ENCODE measurements at regions not wholly inside any gene's neighbourhood (a gene's known extent, or its start where the extent isn't known, plus 50 kb on each side); places are given as distances from the start of the nearest gene placed in this dataset.

DNA sequence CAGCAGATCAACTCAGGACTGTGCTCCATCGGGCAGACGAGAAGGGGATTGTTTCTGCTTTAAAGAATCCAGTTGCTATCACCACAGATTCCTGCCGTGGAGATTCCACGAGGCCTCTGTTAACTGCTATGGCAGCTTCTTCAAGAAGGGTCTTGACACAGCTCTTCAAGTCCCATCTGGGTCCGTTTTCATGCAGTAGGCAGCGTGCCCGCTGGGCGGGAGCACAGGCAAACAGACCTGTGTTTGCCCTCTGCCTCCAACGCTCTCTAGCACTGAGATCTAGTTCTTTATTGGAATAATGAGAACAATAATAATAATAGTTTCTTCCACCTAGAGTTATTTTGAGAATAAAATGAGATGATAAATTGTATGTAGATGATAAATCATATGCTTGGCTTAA lies 127.2 kb upstream of the SP8 start:
- ChIA-PET CTCF (ENCODE audit: unreplicated experiment) (no interaction called here), POLR2A (interaction anchor here (0.7 to 0.8 kb wide), 2 partner anchors 140 to 174 kb away, joined by 3 to 4 read pairs; no protein-coding TSS in a partner anchor)
- H3K79me2 ChIP-seq (ENCODE audit: insufficient read depth, low read depth, low read length), result no peaks in the 10 kb centered on the region
- no peak overlapping the region for H3K27ac ChIP-seq (ENCODE audit: low read depth, low read length, poor library complexity, severe bottlenecking)
- H3K9me2 ChIP-seq (ENCODE audit: insufficient read depth, low read length), result no peaks in the 10 kb centered on the region
- no TSS peak for BruUV-seq (replicated peaks)
- H3K4me3 ChIP-seq (ENCODE audit: low read depth, low read length, poor library complexity, severe bottlenecking), result no peak overlapping the region
- H3K4me2 ChIP-seq (ENCODE audit: low read length), result no peak overlapping the region
- no peaks in the 10 kb centered on the region for H3K9me3 ChIP-seq (ENCODE audit: low read length)
- intact Hi-C loops (cut with micrococcal nuclease; ENCODE audit: unreplicated experiment), result no loop called here
- H3K4me1 ChIP-seq (ENCODE audit: insufficient read depth, low read length, poor library complexity, severe bottlenecking), result peaks cover 13% of the 10 kb centered on the region
- H2AFZ ChIP-seq (ENCODE audit: low read length), result no peak overlapping the region
- no peaks in the 10 kb centered on the region for H4K20me1 ChIP-seq (ENCODE audit: insufficient read depth, low read length)
- H3K36me3 ChIP-seq (ENCODE audit: insufficient read depth, low read length), result no peaks in the 10 kb centered on the region
- DNase-seq (ENCODE audit: low spot score), result no peak
- no peak for TF ChIP-seq EZH2phosphoT487 (IDR thresholded peaks at IDR 0.05; ENCODE audit: borderline replicate concordance, low read depth, low read length)
- TF ChIP-seq, protein P1, sequence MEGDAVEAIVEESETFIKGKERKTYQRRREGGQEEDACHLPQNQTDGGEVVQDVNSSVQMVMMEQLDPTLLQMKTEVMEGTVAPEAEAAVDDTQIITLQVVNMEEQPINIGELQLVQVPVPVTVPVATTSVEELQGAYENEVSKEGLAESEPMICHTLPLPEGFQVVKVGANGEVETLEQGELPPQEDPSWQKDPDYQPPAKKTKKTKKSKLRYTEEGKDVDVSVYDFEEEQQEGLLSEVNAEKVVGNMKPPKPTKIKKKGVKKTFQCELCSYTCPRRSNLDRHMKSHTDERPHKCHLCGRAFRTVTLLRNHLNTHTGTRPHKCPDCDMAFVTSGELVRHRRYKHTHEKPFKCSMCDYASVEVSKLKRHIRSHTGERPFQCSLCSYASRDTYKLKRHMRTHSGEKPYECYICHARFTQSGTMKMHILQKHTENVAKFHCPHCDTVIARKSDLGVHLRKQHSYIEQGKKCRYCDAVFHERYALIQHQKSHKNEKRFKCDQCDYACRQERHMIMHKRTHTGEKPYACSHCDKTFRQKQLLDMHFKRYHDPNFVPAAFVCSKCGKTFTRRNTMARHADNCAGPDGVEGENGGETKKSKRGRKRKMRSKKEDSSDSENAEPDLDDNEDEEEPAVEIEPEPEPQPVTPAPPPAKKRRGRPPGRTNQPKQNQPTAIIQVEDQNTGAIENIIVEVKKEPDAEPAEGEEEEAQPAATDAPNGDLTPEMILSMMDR (conservative IDR thresholded peaks at IDR 0.05; ENCODE audit: low read length), result no peak

DNA sequence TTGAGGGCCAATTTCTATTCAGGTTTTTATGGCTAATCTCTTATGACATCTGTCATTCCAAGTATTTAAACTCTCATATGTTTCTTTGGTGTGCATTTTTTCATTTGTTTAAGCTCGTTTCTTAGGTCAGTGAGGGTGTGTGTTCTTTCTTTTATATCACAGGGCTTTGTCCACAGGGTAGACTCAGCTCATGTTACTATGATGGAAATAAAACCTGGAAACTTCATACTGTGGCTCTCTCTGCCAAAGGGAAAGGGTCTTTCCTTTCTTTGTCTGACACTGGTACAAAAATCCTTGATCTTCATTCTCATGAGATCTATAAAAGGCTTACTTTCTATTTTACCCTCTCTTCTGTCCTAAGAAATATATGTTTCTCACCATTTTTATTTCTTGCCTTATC lies 129.6 kb upstream of the SP8 start:
- TF ChIP-seq, protein P1 (conservative IDR thresholded peaks at IDR 0.05; ENCODE audit: low read length), result no peak
- no peak for TF ChIP-seq EZH2phosphoT487 (IDR thresholded peaks at IDR 0.05; ENCODE audit: borderline replicate concordance, low read depth, low read length)
- no peak for DNase-seq (ENCODE audit: low spot score)
- H4K20me1 ChIP-seq (ENCODE audit: insufficient read depth, low read length), result no peaks in the 10 kb centered on the region
- peaks cover 3% of the 10 kb centered on the region for H3K4me1 ChIP-seq (ENCODE audit: insufficient read depth, low read length, poor library complexity, severe bottlenecking)
- no peak overlapping the region for H3K27ac ChIP-seq (ENCODE audit: low read depth, low read length, poor library complexity, severe bottlenecking)
- H3K79me2 ChIP-seq (ENCODE audit: insufficient read depth, low read depth, low read length), result no peaks in the 10 kb centered on the region
- H3K9me2 ChIP-seq (ENCODE audit: insufficient read depth, low read length), result no peaks in the 10 kb centered on the region
- no peak overlapping the region for H2AFZ ChIP-seq (ENCODE audit: low read length)
- no peaks in the 10 kb centered on the region for H3K36me3 ChIP-seq (ENCODE audit: insufficient read depth, low read length)
- H3K4me3 ChIP-seq (ENCODE audit: low read depth, low read length, poor library complexity, severe bottlenecking), result no peak overlapping the region
- BruUV-seq (replicated peaks), result no TSS peak
- intact Hi-C loops (cut with micrococcal nuclease; ENCODE audit: unreplicated experiment), result no loop called here
- ChIA-PET CTCF (ENCODE audit: unreplicated experiment) (no interaction called here), POLR2A (interaction anchor here (0.6 kb wide), 1 partner anchor 91 kb away, joined by 8 read pairs; no protein-coding TSS in a partner anchor)
- no peak overlapping the region for H3K4me2 ChIP-seq (ENCODE audit: low read length)
- no peaks in the 10 kb centered on the region for H3K9me3 ChIP-seq (ENCODE audit: low read length)

DNA sequence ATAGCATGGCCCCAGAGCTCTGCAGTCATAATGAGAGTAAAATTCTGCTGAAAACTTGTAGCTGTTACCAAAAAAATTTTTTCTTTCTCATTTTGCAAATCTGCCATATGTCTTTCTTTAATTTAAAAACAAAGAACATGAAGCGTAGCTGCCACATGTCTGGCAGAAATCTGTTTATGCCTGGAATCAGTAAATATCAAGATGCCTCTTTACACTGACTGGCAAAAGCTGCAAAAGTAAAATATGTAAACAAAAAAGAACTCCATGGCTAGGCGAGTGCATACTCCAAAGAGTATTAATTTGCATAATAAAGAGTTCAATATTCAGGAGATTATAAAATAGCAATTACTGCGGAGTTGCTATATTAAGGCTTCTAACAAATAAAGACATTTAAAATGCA lies 130.9 kb upstream of the SP8 start:
- CTCF ChIA-PET (ENCODE audit: unreplicated experiment), result no interaction called here
- Histone ChIP-seq H3K4me1 (ENCODE audit: insufficient read depth, low read length, poor library complexity, severe bottlenecking) (no peaks in the 10 kb centered on the region), H3K36me3 (ENCODE audit: insufficient read depth, low read length) (no peaks in the 10 kb centered on the region), H3K27ac (ENCODE audit: low read depth, low read length, poor library complexity, severe bottlenecking) (no peak overlapping the region), H3K9me2 (ENCODE audit: insufficient read depth, low read length) (no peaks in the 10 kb centered on the region), H3K4me2 (ENCODE audit: low read length) (no peak overlapping the region), H4K20me1 (ENCODE audit: insufficient read depth, low read length) (no peaks in the 10 kb centered on the region), H3K79me2 (ENCODE audit: insufficient read depth, low read depth, low read length) (no peaks in the 10 kb centered on the region), H3K4me3 (ENCODE audit: low read depth, low read length, poor library complexity, severe bottlenecking) (no peak overlapping the region), H3K9me3 (ENCODE audit: low read length) (no peaks in the 10 kb centered on the region), H2AFZ (ENCODE audit: low read length) (no peak overlapping the region)
- POLR2A ChIA-PET, result no interaction called here
- no TSS peak for BruUV-seq (replicated peaks)
- TF ChIP-seq EZH2phosphoT487 (IDR thresholded peaks at IDR 0.05; ENCODE audit: borderline replicate concordance, low read depth, low read length), result no peak
- TF ChIP-seq, protein P1 (conservative IDR thresholded peaks at IDR 0.05; ENCODE audit: low read length), result no peak
- intact Hi-C loops (cut with micrococcal nuclease; ENCODE audit: unreplicated experiment), result no loop called here
- no peak for DNase-seq (ENCODE audit: low spot score)

All from OCI-LY7 (cell line).